H1 (cell line): ENCODE measurements at regions not wholly inside any gene's neighbourhood (a gene's known extent, or its start where the extent isn't known, plus 50 kb on each side); places are given as distances from the start of the nearest gene placed in this dataset.

ENCODE experiments used
- POLR2A ChIP-seq, 2 experiments: IDR thresholded peaks; 1 replicate in 1 of 2; 2 replicates in 1 of 2; pipeline ENCODE4 v1.6.1; 2011; ENCODE audit warnings: low read depth in 2 of 2, low read length in 2 of 2, mild to moderate bottlenecking in 2 of 2; ENCODE audit errors: control extremely low read depth in 1 of 2
- TAF1 ChIP-seq: IDR thresholded peaks from 2 replicates; pipeline ENCODE4 v1.6.1; 2011; ENCODE audit warnings: mild to moderate bottlenecking, low read depth, low read length
- TBP ChIP-seq: IDR thresholded peaks from 2 replicates; pipeline ENCODE4 v1.6.1; 2011; ENCODE audit warnings: low read depth, low read length, improper control_type of control experiment
- TF ChIP-seq, protein P1 (sequence below): IDR thresholded peaks from 2 replicates; pipeline ENCODE4 v1.6.1; 2012; ENCODE audit warnings: low read length, inconsistent platforms

DNA sequence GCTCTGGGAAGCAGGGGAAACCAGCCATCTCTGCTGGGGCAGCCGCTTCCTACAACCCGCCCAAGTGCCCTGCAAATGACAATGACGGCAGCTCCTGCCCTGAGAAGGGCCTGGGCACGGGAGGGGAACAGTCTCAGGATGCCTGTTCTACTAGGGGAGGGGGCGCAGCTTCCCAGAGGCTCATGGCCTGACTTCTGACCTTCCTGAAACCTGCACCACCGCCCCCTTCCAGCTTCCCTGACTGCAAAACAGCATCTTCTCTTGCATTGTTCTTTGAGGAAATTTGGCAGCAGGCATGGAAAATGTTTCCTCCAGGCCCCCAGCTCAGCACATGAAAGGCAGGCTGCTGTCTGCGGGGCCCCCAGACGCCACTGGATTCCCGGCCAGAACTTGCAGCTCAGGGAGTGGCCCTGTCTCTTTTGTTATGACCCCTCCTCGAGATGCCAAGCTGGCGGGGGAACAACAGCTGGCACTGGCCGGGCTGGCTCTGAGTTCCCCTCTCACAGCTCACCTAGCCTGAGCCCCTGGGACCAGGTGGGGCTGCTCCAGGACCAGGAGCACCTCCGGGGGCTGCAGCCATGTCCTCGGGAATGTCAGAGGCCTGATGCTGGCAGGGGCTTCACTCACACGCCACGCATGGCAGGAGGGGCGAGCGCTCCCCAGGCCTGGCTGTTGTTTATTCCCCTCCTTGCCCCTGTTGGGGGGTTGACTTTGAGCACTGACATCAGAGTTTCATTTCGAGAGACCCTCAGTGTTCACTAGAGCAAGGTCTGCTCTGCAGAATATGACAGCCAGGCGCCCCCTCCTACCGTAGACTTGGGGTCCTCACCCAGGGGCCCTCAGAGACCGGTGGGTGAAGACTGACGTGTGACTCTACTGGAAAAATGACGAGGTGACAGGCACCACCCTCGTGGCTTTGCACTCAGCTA, 62.7 kb downstream of the CALML3 start:
- TF ChIP-seq, protein P1, sequence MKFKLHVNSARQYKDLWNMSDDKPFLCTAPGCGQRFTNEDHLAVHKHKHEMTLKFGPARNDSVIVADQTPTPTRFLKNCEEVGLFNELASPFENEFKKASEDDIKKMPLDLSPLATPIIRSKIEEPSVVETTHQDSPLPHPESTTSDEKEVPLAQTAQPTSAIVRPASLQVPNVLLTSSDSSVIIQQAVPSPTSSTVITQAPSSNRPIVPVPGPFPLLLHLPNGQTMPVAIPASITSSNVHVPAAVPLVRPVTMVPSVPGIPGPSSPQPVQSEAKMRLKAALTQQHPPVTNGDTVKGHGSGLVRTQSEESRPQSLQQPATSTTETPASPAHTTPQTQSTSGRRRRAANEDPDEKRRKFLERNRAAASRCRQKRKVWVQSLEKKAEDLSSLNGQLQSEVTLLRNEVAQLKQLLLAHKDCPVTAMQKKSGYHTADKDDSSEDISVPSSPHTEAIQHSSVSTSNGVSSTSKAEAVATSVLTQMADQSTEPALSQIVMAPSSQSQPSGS = no peak
- TF ChIP-seq TBP (no peak), POLR2A (IDR thresholded peaks at IDR 0.05; ENCODE audit: control extremely low read depth in 1 of 2, low read depth in 2 of 2, low read length in 2 of 2) (no peak), TAF1 (no peak)
